ENCODE measurements at regions not wholly inside any gene's neighbourhood (a gene's known extent, or its start where the extent isn't known, plus 50 kb on each side); places are given as distances from the start of the nearest gene placed in this dataset.

DNA sequence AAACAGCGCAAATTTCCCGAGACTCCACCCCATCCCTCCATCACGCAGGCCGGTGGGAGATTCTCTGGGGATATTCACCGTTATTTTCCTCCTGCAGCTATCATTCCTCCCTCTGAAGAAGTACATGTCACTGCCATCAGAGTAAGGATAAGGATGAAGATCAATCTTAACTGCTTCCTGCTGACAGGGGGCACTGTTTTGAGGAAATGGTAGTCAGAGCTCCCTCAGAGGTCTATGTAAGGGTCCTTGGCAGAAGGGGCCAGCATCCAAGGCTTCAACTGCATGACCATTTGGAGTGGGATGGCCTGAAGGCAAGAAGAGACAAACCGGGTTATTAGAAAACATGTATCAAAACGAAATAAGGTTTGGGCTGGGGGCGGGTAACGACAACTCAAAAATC, 111.5 kb downstream of the KCNK1 start:
- TF ChIP-seq CTCF (IDR thresholded peaks at IDR 0.05), result no peak
- no peak for TF ChIP-seq EZH2 (IDR thresholded peaks at IDR 0.05; ENCODE audit: borderline replicate concordance, insufficient read depth, low read depth, low read length, poor library complexity, severe bottlenecking)

Data from B cell (primary cell).